ENCODE measurements at regions not wholly inside any gene's neighbourhood (a gene's known extent, or its start where the extent isn't known, plus 50 kb on each side); places are given as distances from the start of the nearest gene placed in this dataset.

GRCh38 chr4:57665806-57666205, 555.6 kb upstream of the IGFBP7 start:
- no peaks in the 10 kb centered on the region for H3K36me3 ChIP-seq (ENCODE audit: control insufficient read depth, insufficient read depth, low read length)
- H3K9me3 ChIP-seq (ENCODE audit: control insufficient read depth, low read length): no peaks in the 10 kb centered on the region
- H3K27ac ChIP-seq (ENCODE audit: insufficient read depth, low read depth, low read length, poor library complexity, severe bottlenecking): no peak overlapping the region
- no peaks in the 10 kb centered on the region for H3K27me3 ChIP-seq (ENCODE audit: control insufficient read depth, insufficient read depth, low read length, poor library complexity, severe bottlenecking)
- no peaks in the 10 kb centered on the region for H3K4me1 ChIP-seq (ENCODE audit: control insufficient read depth, insufficient read depth, low read length)
- 81 to 83% methylated on average over 3 of the region's 3 CpGs for WGBS, 2 experiments
- H3K4me3 ChIP-seq (ENCODE audit: insufficient read depth, low read depth, low read length): no peak overlapping the region

- H3K27ac ChIP-seq (ENCODE audit: insufficient read depth, low read depth, low read length, poor library complexity, severe bottlenecking): no peak overlapping the region
- no peaks in the 10 kb centered on the region for H3K4me1 ChIP-seq (ENCODE audit: control insufficient read depth, insufficient read depth, low read length)
- H3K9me3 ChIP-seq (ENCODE audit: control insufficient read depth, low read length): no peaks in the 10 kb centered on the region
- whole genome bisulfite sequencing, 2 experiments: 89 to 94% methylated on average over 4 to 5 of the region's 5 CpGs
- H3K27me3 ChIP-seq (ENCODE audit: control insufficient read depth, insufficient read depth, low read length, poor library complexity, severe bottlenecking): no peaks in the 10 kb centered on the region
- no peak overlapping the region for H3K4me3 ChIP-seq (ENCODE audit: insufficient read depth, low read depth, low read length)
- no peaks in the 10 kb centered on the region for H3K36me3 ChIP-seq (ENCODE audit: control insufficient read depth, insufficient read depth, low read length)
These were observed 551.4 kb upstream of the IGFBP7 start for GRCh38 chr4:57661517-57662090.

GRCh38 chr4:57658673-57659072, 548.5 kb upstream of the IGFBP7 start:
- H3K4me3 ChIP-seq (ENCODE audit: insufficient read depth, low read depth, low read length): no peak overlapping the region
- no peaks in the 10 kb centered on the region for H3K9me3 ChIP-seq (ENCODE audit: control insufficient read depth, low read length)
- no peaks in the 10 kb centered on the region for H3K4me1 ChIP-seq (ENCODE audit: control insufficient read depth, insufficient read depth, low read length)
- H3K27ac ChIP-seq (ENCODE audit: insufficient read depth, low read depth, low read length, poor library complexity, severe bottlenecking): no peak overlapping the region
- no peaks in the 10 kb centered on the region for H3K27me3 ChIP-seq (ENCODE audit: control insufficient read depth, insufficient read depth, low read length, poor library complexity, severe bottlenecking)
- no peaks in the 10 kb centered on the region for H3K36me3 ChIP-seq (ENCODE audit: control insufficient read depth, insufficient read depth, low read length)

GRCh38 chr4:57658188-57658587, 548.0 kb upstream of the IGFBP7 start:
- Histone ChIP-seq H3K27ac (ENCODE audit: insufficient read depth, low read depth, low read length, poor library complexity, severe bottlenecking) (no peak overlapping the region), H3K27me3 (ENCODE audit: control insufficient read depth, insufficient read depth, low read length, poor library complexity, severe bottlenecking) (no peaks in the 10 kb centered on the region), H3K4me3 (ENCODE audit: insufficient read depth, low read depth, low read length) (no peak overlapping the region), H3K4me1 (ENCODE audit: control insufficient read depth, insufficient read depth, low read length) (no peaks in the 10 kb centered on the region), H3K9me3 (ENCODE audit: control insufficient read depth, low read length) (no peaks in the 10 kb centered on the region), H3K36me3 (ENCODE audit: control insufficient read depth, insufficient read depth, low read length) (no peaks in the 10 kb centered on the region)
- WGBS, 2 experiments: 77 to 84% methylated on average over 3 of the region's 3 CpGs

- H3K27ac ChIP-seq (ENCODE audit: insufficient read depth, low read depth, low read length, poor library complexity, severe bottlenecking): no peak overlapping the region
- H3K36me3 ChIP-seq (ENCODE audit: control insufficient read depth, insufficient read depth, low read length): no peaks in the 10 kb centered on the region
- no peaks in the 10 kb centered on the region for H3K4me1 ChIP-seq (ENCODE audit: control insufficient read depth, insufficient read depth, low read length)
- WGBS, 2 experiments: 84 to 89% methylated on average over 1 of the region's 1 CpG
- H3K4me3 ChIP-seq (ENCODE audit: insufficient read depth, low read depth, low read length): no peak overlapping the region
- no peaks in the 10 kb centered on the region for H3K9me3 ChIP-seq (ENCODE audit: control insufficient read depth, low read length)
- H3K27me3 ChIP-seq (ENCODE audit: control insufficient read depth, insufficient read depth, low read length, poor library complexity, severe bottlenecking): no peaks in the 10 kb centered on the region
These were observed 545.2 kb upstream of the IGFBP7 start for GRCh38 chr4:57655342-57655741.

DNA sequence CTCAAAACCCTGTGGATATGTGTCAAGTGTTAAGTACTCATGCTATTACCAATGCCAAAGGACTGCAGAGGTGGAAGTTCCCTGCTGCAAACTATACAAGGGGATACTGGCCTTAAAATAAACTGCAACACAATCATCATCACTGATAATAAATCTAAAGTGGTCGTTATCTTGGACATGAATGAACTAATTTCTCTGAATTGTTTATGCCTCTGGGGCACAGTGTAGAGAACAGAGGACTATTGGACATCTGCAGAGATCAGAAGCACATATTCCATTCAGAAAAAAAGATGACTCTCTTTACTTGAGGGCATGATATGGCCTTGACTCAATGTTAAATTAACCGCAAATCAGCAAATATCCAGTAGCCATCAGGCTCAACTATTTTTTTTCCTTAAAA, 542.6 kb upstream of the IGFBP7 start:
- H3K4me1 ChIP-seq (ENCODE audit: control insufficient read depth, insufficient read depth, low read length): no peaks in the 10 kb centered on the region
- H3K9me3 ChIP-seq (ENCODE audit: control insufficient read depth, low read length): no peaks in the 10 kb centered on the region
- 90 to 100% methylated on average over 1 to 2 of the region's 2 CpGs for WGBS, 2 experiments
- no peaks in the 10 kb centered on the region for H3K36me3 ChIP-seq (ENCODE audit: control insufficient read depth, insufficient read depth, low read length)
- no peak overlapping the region for H3K27ac ChIP-seq (ENCODE audit: insufficient read depth, low read depth, low read length, poor library complexity, severe bottlenecking)
- no peak overlapping the region for H3K4me3 ChIP-seq (ENCODE audit: insufficient read depth, low read depth, low read length)
- H3K27me3 ChIP-seq (ENCODE audit: control insufficient read depth, insufficient read depth, low read length, poor library complexity, severe bottlenecking): no peaks in the 10 kb centered on the region

- Histone ChIP-seq H3K27me3 (ENCODE audit: control insufficient read depth, insufficient read depth, low read length, poor library complexity, severe bottlenecking) (no peaks in the 10 kb centered on the region), H3K27ac (ENCODE audit: insufficient read depth, low read depth, low read length, poor library complexity, severe bottlenecking) (no peak overlapping the region), H3K4me1 (ENCODE audit: control insufficient read depth, insufficient read depth, low read length) (no peaks in the 10 kb centered on the region), H3K36me3 (ENCODE audit: control insufficient read depth, insufficient read depth, low read length) (no peaks in the 10 kb centered on the region), H3K4me3 (ENCODE audit: insufficient read depth, low read depth, low read length) (no peak overlapping the region), H3K9me3 (ENCODE audit: control insufficient read depth, low read length) (no peaks in the 10 kb centered on the region)
- WGBS, 2 experiments: 95 to 96% methylated on average over 7 to 8 of the region's 8 CpGs
These were observed 530.4 kb upstream of the IGFBP7 start for GRCh38 chr4:57640391-57641100.

GRCh38 chr4:57639561-57640382, 529.6 kb upstream of the IGFBP7 start:
- no peaks in the 10 kb centered on the region for H3K9me3 ChIP-seq (ENCODE audit: control insufficient read depth, low read length)
- no peaks in the 10 kb centered on the region for H3K36me3 ChIP-seq (ENCODE audit: control insufficient read depth, insufficient read depth, low read length)
- WGBS, 2 experiments: 69 to 72% methylated on average over 8 of the region's 8 CpGs
- no peaks in the 10 kb centered on the region for H3K27me3 ChIP-seq (ENCODE audit: control insufficient read depth, insufficient read depth, low read length, poor library complexity, severe bottlenecking)
- no peak overlapping the region for H3K4me3 ChIP-seq (ENCODE audit: insufficient read depth, low read depth, low read length)
- no peaks in the 10 kb centered on the region for H3K4me1 ChIP-seq (ENCODE audit: control insufficient read depth, insufficient read depth, low read length)
- no peak overlapping the region for H3K27ac ChIP-seq (ENCODE audit: insufficient read depth, low read depth, low read length, poor library complexity, severe bottlenecking)

DNA sequence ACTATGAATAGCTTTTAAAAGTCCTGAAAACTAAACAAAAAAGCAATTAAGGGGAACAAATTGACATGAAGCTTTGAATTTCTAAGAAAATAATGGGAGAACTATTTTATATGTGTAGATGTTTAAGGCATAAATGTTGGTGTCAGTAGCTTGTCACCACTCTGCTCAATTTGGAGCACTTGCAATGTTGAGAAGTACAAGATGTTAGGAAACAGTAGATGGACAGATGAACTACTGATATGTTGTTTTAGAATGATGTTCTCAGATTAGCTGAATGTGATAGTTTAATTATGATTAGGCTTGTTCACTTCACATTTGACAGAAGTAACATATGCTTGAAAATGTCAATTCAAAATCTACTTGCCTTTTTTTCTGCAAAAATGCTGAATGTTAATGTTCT, 525.7 kb upstream of the IGFBP7 start:
- no peaks in the 10 kb centered on the region for H3K36me3 ChIP-seq (ENCODE audit: control insufficient read depth, insufficient read depth, low read length)
- no peaks in the 10 kb centered on the region for H3K27me3 ChIP-seq (ENCODE audit: control insufficient read depth, insufficient read depth, low read length, poor library complexity, severe bottlenecking)
- H3K9me3 ChIP-seq (ENCODE audit: control insufficient read depth, low read length): no peaks in the 10 kb centered on the region
- no peak overlapping the region for H3K27ac ChIP-seq (ENCODE audit: insufficient read depth, low read depth, low read length, poor library complexity, severe bottlenecking)
- H3K4me1 ChIP-seq (ENCODE audit: control insufficient read depth, insufficient read depth, low read length): no peaks in the 10 kb centered on the region
- no peak overlapping the region for H3K4me3 ChIP-seq (ENCODE audit: insufficient read depth, low read depth, low read length)

DNA sequence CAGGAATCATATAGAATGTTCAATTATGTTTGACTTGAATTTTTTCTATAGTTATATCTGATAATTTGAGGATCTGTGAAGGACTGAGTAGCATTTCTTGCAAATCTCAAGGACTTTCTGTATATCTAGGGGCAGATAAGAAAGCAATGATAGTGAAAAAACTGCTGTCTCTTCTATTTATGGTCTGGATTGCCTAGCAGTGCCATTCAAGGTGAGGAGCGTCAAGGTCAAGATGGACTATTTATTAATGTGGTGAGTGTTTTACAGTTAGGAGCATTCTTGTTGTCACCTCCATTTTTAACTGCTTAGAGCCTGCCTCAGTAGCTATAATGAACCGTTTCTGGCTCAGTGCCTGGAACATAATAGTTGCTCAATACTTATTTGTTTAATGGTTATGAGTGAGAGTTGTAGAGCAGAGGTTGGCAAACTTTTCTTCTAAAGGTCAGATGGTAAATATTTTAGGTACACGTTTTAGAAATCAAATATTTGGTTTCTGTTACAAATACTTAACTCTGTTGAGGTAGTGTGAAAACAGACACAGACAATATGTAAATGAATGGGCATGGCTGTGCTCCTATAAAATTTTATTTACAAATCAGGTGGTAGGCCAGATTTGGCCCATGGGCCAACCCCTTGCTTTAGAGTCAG, 523.2 kb upstream of the IGFBP7 start:
- no peaks in the 10 kb centered on the region for H3K4me1 ChIP-seq (ENCODE audit: control insufficient read depth, insufficient read depth, low read length)
- H3K4me3 ChIP-seq (ENCODE audit: insufficient read depth, low read depth, low read length): no peak overlapping the region
- no peaks in the 10 kb centered on the region for H3K9me3 ChIP-seq (ENCODE audit: control insufficient read depth, low read length)
- no peak overlapping the region for H3K27ac ChIP-seq (ENCODE audit: insufficient read depth, low read depth, low read length, poor library complexity, severe bottlenecking)
- no peaks in the 10 kb centered on the region for H3K36me3 ChIP-seq (ENCODE audit: control insufficient read depth, insufficient read depth, low read length)
- WGBS, 2 experiments: 96% methylated on average over 3 of the region's 3 CpGs
- H3K27me3 ChIP-seq (ENCODE audit: control insufficient read depth, insufficient read depth, low read length, poor library complexity, severe bottlenecking): no peaks in the 10 kb centered on the region

Data from ectodermal cell (in vitro differentiated cells).